ENCODE measurements at regions not wholly inside any gene's neighbourhood (a gene's known extent, or its start where the extent isn't known, plus 50 kb on each side); places are given as distances from the start of the nearest gene placed in this dataset.

DNA sequence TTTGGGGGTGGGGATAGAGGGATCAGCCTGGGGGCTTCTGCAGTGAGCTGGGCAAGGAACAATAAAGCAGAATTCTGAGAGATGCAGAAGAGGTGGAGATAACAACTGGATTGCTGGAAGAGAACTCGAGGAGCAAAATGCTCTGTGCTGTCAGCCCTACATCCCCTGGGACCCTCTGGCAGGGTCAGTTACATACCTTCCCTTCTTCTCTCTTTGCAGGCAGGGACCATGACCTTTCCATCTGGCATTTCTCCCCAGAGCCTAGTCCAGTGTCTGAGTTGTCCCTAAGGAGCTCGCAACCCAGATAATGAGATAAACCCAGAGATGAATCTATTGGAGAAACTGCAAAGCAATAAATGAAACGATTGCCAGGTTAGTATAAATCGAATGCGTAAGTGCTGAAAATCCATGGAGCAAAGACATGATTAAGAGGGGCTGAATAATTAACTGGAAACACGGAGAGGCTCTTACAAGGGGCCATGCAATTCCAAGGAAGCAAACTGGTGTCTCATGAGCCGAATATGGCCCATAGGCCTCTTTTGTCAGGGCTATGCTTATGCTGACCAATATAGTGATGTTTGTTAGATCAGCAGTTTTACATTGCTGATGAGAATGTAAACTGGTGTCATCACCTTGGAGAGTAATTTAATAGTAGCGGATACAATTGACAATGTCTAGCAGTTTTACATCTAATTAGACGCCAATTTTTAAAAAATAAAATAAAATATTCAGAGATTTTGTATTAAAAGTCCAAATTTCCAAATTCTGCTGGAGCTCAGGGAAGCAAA, 129.4 kb upstream of the IRX5 start:
- Histone ChIP-seq H3K36me3 (no peaks in the 10 kb centered on the region), H3K4me1 (no peaks in the 10 kb centered on the region), H3K4me3 (no peak overlapping the region), H3K27me3 (ENCODE audit: low read depth) (no peaks in the 10 kb centered on the region), H3K9me3 (peaks cover 4% of the 10 kb centered on the region), H3K27ac (no peak overlapping the region)
- ATAC-seq (no peak), DNase-seq (no peak)
- intact Hi-C loops (cut with DNase I) = no loop called here
- no peak for TF ChIP-seq CTCF (IDR thresholded peaks at IDR 0.05)

DNA sequence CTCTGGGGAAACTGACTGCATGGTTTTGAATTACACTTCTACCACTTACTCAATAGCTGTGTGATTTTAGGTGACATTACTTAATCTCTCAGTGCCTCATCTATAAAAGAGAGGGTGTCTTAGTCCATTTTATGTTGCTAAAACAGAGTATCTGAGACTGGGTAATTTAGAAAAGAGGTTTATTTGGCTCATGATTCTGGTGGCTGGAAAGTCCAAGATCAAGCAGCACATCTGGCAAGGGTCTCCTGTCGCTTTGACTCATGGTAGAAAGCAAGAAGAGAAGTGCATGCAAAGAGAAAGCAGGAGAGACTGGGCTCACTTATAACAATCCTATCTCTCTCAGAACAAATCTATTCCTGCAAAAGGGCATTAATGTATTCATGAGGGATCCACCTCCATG, 132.4 kb upstream of the IRX5 start:
- no peak for TF ChIP-seq CTCF (IDR thresholded peaks at IDR 0.05)
- H3K27ac ChIP-seq = no peak overlapping the region
- no peak overlapping the region for H3K4me3 ChIP-seq
- peaks cover 4% of the 10 kb centered on the region for H3K9me3 ChIP-seq
- no peaks in the 10 kb centered on the region for H3K4me1 ChIP-seq
- intact Hi-C loops (cut with DNase I) = no loop called here
- ATAC-seq (no peak), DNase-seq (no peak)
- H3K36me3 ChIP-seq = no peaks in the 10 kb centered on the region
- no peaks in the 10 kb centered on the region for H3K27me3 ChIP-seq (ENCODE audit: low read depth)

DNA sequence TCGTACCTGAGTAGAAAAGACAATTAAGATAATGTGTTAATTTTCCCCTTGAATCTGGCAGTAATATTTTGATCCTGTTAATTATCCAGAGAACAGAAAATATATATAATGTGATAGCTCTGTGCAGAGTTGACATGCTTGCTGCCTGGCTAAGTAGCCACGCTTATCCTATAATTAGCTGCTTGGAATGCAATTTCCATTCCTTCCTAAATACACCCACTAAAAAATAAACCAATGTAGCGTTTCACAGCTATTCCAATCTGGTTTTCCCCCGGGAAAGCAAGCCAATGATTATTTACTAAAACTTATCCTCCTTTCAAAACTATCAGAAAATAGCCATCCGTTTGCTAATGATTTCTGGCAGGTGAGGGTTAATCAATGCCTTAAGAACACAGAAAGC, 134.5 kb upstream of the IRX5 start:
- DNase-seq (no peak), ATAC-seq (no peak)
- Histone ChIP-seq H3K27me3 (ENCODE audit: low read depth) (no peaks in the 10 kb centered on the region), H3K9me3 (peaks cover 4% of the 10 kb centered on the region), H3K36me3 (no peaks in the 10 kb centered on the region), H3K4me3 (no peak overlapping the region), H3K4me1 (no peaks in the 10 kb centered on the region), H3K27ac (no peak overlapping the region)
- no peak for TF ChIP-seq CTCF (IDR thresholded peaks at IDR 0.05)
- intact Hi-C loops (cut with DNase I) = no loop called here

GRCh38 chr16:54792811-54793210, 137.9 kb upstream of the IRX5 start:
- Histone ChIP-seq H3K27ac (no peak overlapping the region), H3K9me3 (no peaks in the 10 kb centered on the region), H3K27me3 (ENCODE audit: low read depth) (no peaks in the 10 kb centered on the region), H3K4me1 (no peaks in the 10 kb centered on the region), H3K4me3 (no peak overlapping the region), H3K36me3 (no peaks in the 10 kb centered on the region)
- intact Hi-C loops (cut with DNase I) = no loop called here
- ATAC-seq (no peak), DNase-seq (no peak)
- TF ChIP-seq CTCF (IDR thresholded peaks at IDR 0.05) = no peak

GRCh38 chr16:54787045-54787444, 143.6 kb upstream of the IRX5 start:
- Histone ChIP-seq H3K27me3 (ENCODE audit: low read depth) (no peaks in the 10 kb centered on the region), H3K4me3 (no peak overlapping the region), H3K9me3 (peaks cover 3% of the 10 kb centered on the region), H3K27ac (no peak overlapping the region), H3K36me3 (no peaks in the 10 kb centered on the region), H3K4me1 (no peaks in the 10 kb centered on the region)
- no peak for TF ChIP-seq CTCF (IDR thresholded peaks at IDR 0.05)
- intact Hi-C loops (cut with DNase I) = no loop called here
- ATAC-seq (no peak), DNase-seq (no peak)

Data from lower lobe of right lung (tissue), 2 donors.